K562 (cell line): ENCODE measurements at regions not wholly inside any gene's neighbourhood (a gene's known extent, or its start where the extent isn't known, plus 50 kb on each side); places are given as distances from the start of the nearest gene placed in this dataset.

Experiments
- ATAC-seq: fragments of 200-7000 bp; cut with Tn5 transposase; 3 replicates; pipeline ENCODE4 v1.9.1; 2020; ENCODE audit warnings: moderate library complexity
- BruUV-seq: library from RNA; stranded (reverse); fragments of 400-500 nt; replicated peaks from 2 replicates; lab custom pipeline; 2021; lab: Mats Ljungman, UMichigan
- CTCF ChIA-PET: fragments of 300-600 bp; formaldehyde crosslinking; extraction: SDS; loops from one replicate; lab custom pipeline; 2021; ENCODE audit warnings: low intra/inter-chr PET ratio; lab: Yijun Ruan, JAX
- POLR2A ChIA-PET: fragments of 300-600, 350-650 bp; sonication (Branson Sonifier 250); formaldehyde crosslinking; extraction: SDS; loops from one replicate; lab custom pipeline; 2021; ENCODE audit warnings: antibody characterized with exemption, inconsistent platforms; lab: Yijun Ruan, JAX
- DNase-seq, 4 experiments: peaks; one replicate each; pipeline versions ENCODE4 v3.0.0 to v3.0.0-alpha.2; 2011 to 2018; ENCODE audit warnings: low spot score in 3 of 4, mixed read lengths in 3 of 4; ENCODE audit errors: extremely low read depth in 1 of 4
- FAIRE-seq: peaks from 2 replicates; lab custom pipeline; 2011; peaks lifted over from hg19 to GRCh38; lab: Jason Lieb, UNC
- H2AFZ ChIP-seq: 2 replicates; pipeline ENCODE4 v1.6.0; 2011; ENCODE audit warnings: low read depth, low read length, control low read depth, inconsistent platforms
- H3K27ac ChIP-seq: fragments of 200-600 bp; 3 replicates; pipeline ENCODE4 v1.8.0; 2011; ENCODE audit warnings: low read depth, mild to moderate bottlenecking, control low read depth, inconsistent platforms, low read length, moderate library complexity, mixed read lengths; ENCODE audit errors: extremely low read depth
- H3K27me3 ChIP-seq, 2 experiments: fragments of 300-600 bp in 1 of 2; 2 replicates in 1 of 2; 3 replicates in 1 of 2; pipeline versions ENCODE4 v1.6.0 to v1.8.0; 2011; ENCODE audit warnings: inconsistent platforms in 2 of 2, low read length in 2 of 2, mild to moderate bottlenecking in 1 of 2, mixed read lengths in 1 of 2, moderate library complexity in 1 of 2; ENCODE audit not compliant: control insufficient read depth in 2 of 2, insufficient read depth in 2 of 2
- H3K36me3 ChIP-seq: fragments of 300-600 bp; 3 replicates; pipeline ENCODE4 v1.8.0; 2011; ENCODE audit warnings: mild to moderate bottlenecking, low read length, inconsistent platforms; ENCODE audit not compliant: control insufficient read depth, insufficient read depth
- H3K4me1 ChIP-seq, 2 experiments: fragments of 200-600 bp in 1 of 2; replicated peaks in 1 of 2; 2 replicates in 1 of 2; 3 replicates in 1 of 2; pipeline versions ENCODE4 v1.5.1 to v1.8.0; 2011; ENCODE audit warnings: inconsistent platforms in 2 of 2, low read length in 2 of 2, mild to moderate bottlenecking in 1 of 2, mixed read lengths in 1 of 2, moderate library complexity in 1 of 2; ENCODE audit not compliant: control insufficient read depth in 2 of 2, insufficient read depth in 2 of 2
- H3K4me2 ChIP-seq: 2 replicates; pipeline ENCODE4 v1.6.1; 2011; ENCODE audit warnings: low read length, control low read depth, inconsistent platforms, mixed read lengths; ENCODE audit not compliant: insufficient read depth
- H3K4me3 ChIP-seq: fragments of 200-600 bp; sonication (generic), shearing (Covaris generic); 2 replicates; pipeline ENCODE4 v1.5.1; 2016; ENCODE audit warnings: control low read depth, inconsistent platforms
- H3K79me2 ChIP-seq: fragments of 200-600 bp; 3 replicates; pipeline ENCODE4 v1.8.0; 2011; ENCODE audit warnings: low read length, inconsistent platforms; ENCODE audit not compliant: control insufficient read depth, insufficient read depth
- H3K9ac ChIP-seq, 2 experiments: 2 replicates each; pipeline versions ENCODE4 v1.6.0 to v1.6.1; 2011; ENCODE audit warnings: low read depth in 2 of 2, low read length in 2 of 2, control low read depth in 1 of 2, inconsistent platforms in 1 of 2, mild to moderate bottlenecking in 1 of 2, mixed read lengths in 1 of 2; ENCODE audit not compliant: insufficient read depth in 1 of 2
- H3K9me1 ChIP-seq: one replicate; pipeline ENCODE4 v1.6.0; 2011; ENCODE audit warnings: inconsistent platforms, mild to moderate bottlenecking, low read length, moderate library complexity; ENCODE audit not compliant: control insufficient read depth, insufficient read depth
- H3K9me3 ChIP-seq: replicated peaks from 2 replicates; pipeline ENCODE4 v1.5.1; 2011; ENCODE audit warnings: low read depth, low read length, inconsistent platforms; ENCODE audit not compliant: control insufficient read depth, insufficient read depth
- H4K20me1 ChIP-seq: replicated peaks from 2 replicates; pipeline ENCODE4 v1.6.1; 2011; ENCODE audit warnings: low read length, inconsistent platforms, mixed read lengths; ENCODE audit not compliant: control insufficient read depth, insufficient read depth
- CHD1 ChIP-seq: fragments of 200-600 bp; sonication (generic); IDR thresholded peaks from one replicate; pipeline ENCODE4 v1.6.1; 2012; ENCODE audit warnings: mild to moderate bottlenecking, moderate library complexity, low read length, inconsistent platforms
- GTF2B ChIP-seq: IDR thresholded peaks from 2 replicates; pipeline ENCODE4 v1.6.1; 2011; ENCODE audit not compliant: insufficient read length; ENCODE audit errors: extremely low read depth
- HNRNPLL ChIP-seq: fragments of 200-400 bp; formaldehyde crosslinking; IDR thresholded peaks from 2 replicates; pipeline ENCODE4 v1.6.1; 2017; ENCODE audit warnings: low read length, low read depth, mild to moderate bottlenecking; ENCODE audit not compliant: poor library complexity, severe bottlenecking
- JUNB ChIP-seq: fragments of 450-650 bp; formaldehyde crosslinking; conservative IDR thresholded peaks from 2 replicates; pipeline ENCODE4 v1.4.0; 2020; ENCODE audit warnings: mild to moderate bottlenecking
- MCM3 ChIP-seq: fragments of 450-650 bp; IDR thresholded peaks from 2 replicates; pipeline ENCODE4 v1.6.1; 2016
- NR2C1 ChIP-seq, 2 experiments: fragments of 450-650 bp; IDR thresholded peaks; 2 replicates each; pipeline ENCODE4 v1.6.1; 2017; ENCODE audit warnings: mild to moderate bottlenecking in 2 of 2, antibody characterized with exemption in 1 of 2, inconsistent platforms in 1 of 2, missing compliant biosample characterization in 1 of 2, missing genetic modification characterization in 1 of 2
- PHF20 ChIP-seq: fragments of 450-650 bp; IDR thresholded peaks from 2 replicates; pipeline ENCODE4 v1.6.1; 2018; ENCODE audit not compliant: partially characterized antibody
- TAL1 ChIP-seq: fragments of 450-650 bp; IDR thresholded peaks from 2 replicates; pipeline ENCODE4 v1.6.1; 2016; ENCODE audit warnings: mild to moderate bottlenecking
- ZNF239 ChIP-seq: fragments of 250-450 bp; sonication (Bioruptor Pico); IDR thresholded peaks from 2 replicates; pipeline ENCODE4 v1.4.0; 2020; ENCODE audit warnings: mild to moderate bottlenecking
- ZNF280B ChIP-seq: fragments of 250-450 bp; sonication (Bioruptor Pico); IDR thresholded peaks from 2 replicates; pipeline ENCODE4 v1.5.1; 2021; ENCODE audit warnings: mild to moderate bottlenecking
- ZNF609 ChIP-seq: sonication (generic); formaldehyde crosslinking; IDR thresholded peaks from 2 replicates; pipeline ENCODE4 v1.8.1; 2023; ENCODE audit warnings: missing genetic modification reagents, mild to moderate bottlenecking, borderline replicate concordance
- ZNF79 ChIP-seq: fragments of 250-450 bp; sonication (Bioruptor Pico); IDR thresholded peaks from 2 replicates; pipeline ENCODE4 v1.4.0; 2020; ENCODE audit warnings: low read depth, mild to moderate bottlenecking, moderate library complexity
- WGBS: fragments of 100-300 bp; shearing (Covaris generic); methylation state at CpG from one replicate; pipeline ENCODE4 v1.1.6; 2016; ENCODE audit warnings: low coverage, mixed read lengths; ENCODE audit not compliant: insufficient coverage; ENCODE audit errors: missing lambda C conversion rate; 5-methylcytosine and 5-hydroxymethylcytosine counted together
- in situ Hi-C: fragments of 300-500 bp; cut with MboI; formaldehyde crosslinking; loops from 4 replicates; pipeline ENCODE4 v1.15.0; 2018; ENCODE audit warnings: inconsistent platforms, mixed read lengths
- intact Hi-C: fragments of 100-400 bp; cut with micrococcal nuclease; formaldehyde crosslinking; loops from 2 replicates; pipeline ENCODE4 v1.14.2; 2022
- TF ChIP-seq, protein P1 (sequence below): conservative IDR thresholded peaks from 2 replicates; pipeline ENCODE4 v1.6.1; 2011; ENCODE audit warnings: low read depth, mild to moderate bottlenecking, low read length; ENCODE audit not compliant: control insufficient read depth
- TF ChIP-seq, protein P2 (sequence below): fragments of 450-650 bp; conservative IDR thresholded peaks from 2 replicates; pipeline ENCODE4 v1.6.1; 2016; ENCODE audit warnings: missing genetic modification characterization, low read depth, mild to moderate bottlenecking, missing compliant biosample characterization, moderate library complexity

GRCh38 chr13:79834876-79835275 lies 353.9 kb downstream of the NDFIP2 start:
- Histone ChIP-seq H3K9me3 (no peaks in the 10 kb centered on the region), H3K79me2 (no peaks in the 10 kb centered on the region), H3K27me3 (no peaks in the 10 kb centered on the region), H3K9ac (no peak overlapping the region), H3K27ac (no peak overlapping the region), H3K4me2 (no peak overlapping the region), H2AFZ (no peak overlapping the region), H3K4me1 (no peaks in the 10 kb centered on the region), H3K36me3 (no peaks in the 10 kb centered on the region), H3K4me3 (no peak overlapping the region), H4K20me1 (no peaks in the 10 kb centered on the region), H3K9me1 (no peaks in the 10 kb centered on the region)
- in situ Hi-C loops: no loop called here
- intact Hi-C loops: no loop called here
- BruUV-seq: no TSS peak
- ATAC-seq (no peak), FAIRE-seq (no peak), DNase-seq (no peak)
- CTCF ChIA-PET: no interaction called here
- POLR2A ChIA-PET: interaction anchor here (0.6 kb wide), 1 partner anchor 176 kb away, joined by 3 read pairs; no protein-coding TSS in a partner anchor
- 0% methylated on average over 2 of the region's 2 CpGs for WGBS
- TF ChIP-seq, protein P1, sequence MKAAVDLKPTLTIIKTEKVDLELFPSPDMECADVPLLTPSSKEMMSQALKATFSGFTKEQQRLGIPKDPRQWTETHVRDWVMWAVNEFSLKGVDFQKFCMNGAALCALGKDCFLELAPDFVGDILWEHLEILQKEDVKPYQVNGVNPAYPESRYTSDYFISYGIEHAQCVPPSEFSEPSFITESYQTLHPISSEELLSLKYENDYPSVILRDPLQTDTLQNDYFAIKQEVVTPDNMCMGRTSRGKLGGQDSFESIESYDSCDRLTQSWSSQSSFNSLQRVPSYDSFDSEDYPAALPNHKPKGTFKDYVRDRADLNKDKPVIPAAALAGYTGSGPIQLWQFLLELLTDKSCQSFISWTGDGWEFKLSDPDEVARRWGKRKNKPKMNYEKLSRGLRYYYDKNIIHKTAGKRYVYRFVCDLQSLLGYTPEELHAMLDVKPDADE: no peak
- TF ChIP-seq MCM3: no peak
- no peak for TF ChIP-seq JUNB (CRISPR knock-in tag)
- TF ChIP-seq ZNF280B: no peak
- no peak for TF ChIP-seq CHD1
- TF ChIP-seq ZNF239 (CRISPR knock-in tag): no peak
- no peak for TF ChIP-seq PHF20
- TF ChIP-seq TAL1: no peak
- TF ChIP-seq ZNF79: no peak
- TF ChIP-seq NR2C1 (IDR thresholded peaks at IDR 0.05): no peak
- no peak for TF ChIP-seq NR2C1 (tag; IDR thresholded peaks at IDR 0.05)
- no peak for TF ChIP-seq GTF2B
- TF ChIP-seq ZNF609 (CRISPR knock-in tag): no peak
- TF ChIP-seq, protein P2, sequence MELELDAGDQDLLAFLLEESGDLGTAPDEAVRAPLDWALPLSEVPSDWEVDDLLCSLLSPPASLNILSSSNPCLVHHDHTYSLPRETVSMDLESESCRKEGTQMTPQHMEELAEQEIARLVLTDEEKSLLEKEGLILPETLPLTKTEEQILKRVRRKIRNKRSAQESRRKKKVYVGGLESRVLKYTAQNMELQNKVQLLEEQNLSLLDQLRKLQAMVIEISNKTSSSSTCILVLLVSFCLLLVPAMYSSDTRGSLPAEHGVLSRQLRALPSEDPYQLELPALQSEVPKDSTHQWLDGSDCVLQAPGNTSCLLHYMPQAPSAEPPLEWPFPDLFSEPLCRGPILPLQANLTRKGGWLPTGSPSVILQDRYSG: no peak
- TF ChIP-seq HNRNPLL: no peak
